H9 (cell line): ENCODE measurements at regions not wholly inside any gene's neighbourhood (a gene's known extent, or its start where the extent isn't known, plus 50 kb on each side); places are given as distances from the start of the nearest gene placed in this dataset.

Source experiments
- DNase-seq: peaks from one replicate; pipeline ENCODE4 v3.0.0-alpha.2; 2017
- H2AFZ ChIP-seq: one replicate; pipeline ENCODE4 v1.6.1; 2013; ENCODE audit warnings: mild to moderate bottlenecking, low read length, control low read depth, moderate library complexity
- H2AK5ac ChIP-seq: 2 replicates; pipeline ENCODE4 v1.6.1; 2013; ENCODE audit warnings: low read length, control low read depth, mixed read lengths; ENCODE audit not compliant: insufficient read length
- H2BK120ac ChIP-seq: one replicate; pipeline ENCODE4 v1.6.1; 2013; ENCODE audit warnings: low read depth, mild to moderate bottlenecking, low read length, control low read depth, inconsistent platforms; ENCODE audit not compliant: poor library complexity, severe bottlenecking
- H2BK12ac ChIP-seq: 2 replicates; pipeline ENCODE4 v1.6.1; 2013; ENCODE audit warnings: low read length, control low read depth, mixed read lengths, low read depth; ENCODE audit not compliant: insufficient read length
- H2BK15ac ChIP-seq: 2 replicates; pipeline ENCODE4 v1.6.1; 2013; ENCODE audit warnings: low read depth, low read length, control low read depth
- H2BK20ac ChIP-seq: one replicate; pipeline ENCODE4 v1.6.1; 2013; ENCODE audit warnings: low read depth, mild to moderate bottlenecking, low read length, control low read depth, inconsistent platforms; ENCODE audit not compliant: poor library complexity, severe bottlenecking
- H2BK5ac ChIP-seq: 2 replicates; pipeline ENCODE4 v1.6.1; 2013; ENCODE audit warnings: low read length, control low read depth, mixed read lengths; ENCODE audit not compliant: insufficient read length
- H3K14ac ChIP-seq: 2 replicates; pipeline ENCODE4 v1.6.1; 2013; ENCODE audit warnings: low read length, control low read depth; ENCODE audit not compliant: insufficient read depth
- H3K18ac ChIP-seq: 2 replicates; pipeline ENCODE4 v1.6.1; 2013; ENCODE audit warnings: low read depth, mild to moderate bottlenecking, mixed read lengths, low read length, control low read depth; ENCODE audit not compliant: insufficient read length
- H3K23ac ChIP-seq: 2 replicates; pipeline ENCODE4 v1.6.1; 2013; ENCODE audit warnings: low read length, control low read depth, mixed read lengths, low read depth; ENCODE audit not compliant: insufficient read length
- H3K23me2 ChIP-seq: 2 replicates; pipeline ENCODE4 v1.6.1; 2013; ENCODE audit warnings: low read depth, mild to moderate bottlenecking, mixed read lengths, low read length, control low read depth; ENCODE audit not compliant: insufficient read length, poor library complexity, severe bottlenecking
- H3K27ac ChIP-seq: 2 replicates; pipeline ENCODE4 v1.5.1; 2013; ENCODE audit warnings: low read length, control low read depth, mixed read lengths, low read depth; ENCODE audit not compliant: insufficient read length
- H3K27me3 ChIP-seq: 2 replicates; pipeline ENCODE4 v1.6.1; 2013; ENCODE audit warnings: low read length, control low read depth, inconsistent platforms; ENCODE audit not compliant: insufficient read depth
- H3K4ac ChIP-seq: 2 replicates; pipeline ENCODE4 v1.6.1; 2013; ENCODE audit warnings: low read depth, mild to moderate bottlenecking, control low read depth, inconsistent platforms, low read length, moderate library complexity
- H3K4me1 ChIP-seq: 2 replicates; pipeline ENCODE4 v1.6.1; 2013; ENCODE audit warnings: low read length, control low read depth, inconsistent platforms; ENCODE audit not compliant: insufficient read depth
- H3K4me2 ChIP-seq: 2 replicates; pipeline ENCODE4 v1.6.1; 2013; ENCODE audit warnings: low read length, control low read depth, mixed read lengths; ENCODE audit not compliant: insufficient read length, insufficient read depth
- H3K56ac ChIP-seq: 2 replicates; pipeline ENCODE4 v1.6.1; 2013; ENCODE audit warnings: low read depth, mild to moderate bottlenecking, mixed read lengths, low read length, control low read depth; ENCODE audit not compliant: insufficient read length
- H3K79me1 ChIP-seq: 2 replicates; pipeline ENCODE4 v1.6.1; 2013; ENCODE audit warnings: low read depth, mild to moderate bottlenecking, moderate library complexity, low read length, control low read depth, inconsistent platforms; ENCODE audit not compliant: insufficient read depth, poor library complexity, severe bottlenecking
- H3K79me2 ChIP-seq: 2 replicates; pipeline ENCODE4 v1.6.1; 2013; ENCODE audit warnings: low read length, control low read depth, inconsistent platforms; ENCODE audit not compliant: insufficient read depth
- H3K9ac ChIP-seq: 2 replicates; pipeline ENCODE4 v1.6.1; 2013; ENCODE audit warnings: low read length, control low read depth, mixed read lengths; ENCODE audit not compliant: insufficient read length; ENCODE audit errors: extremely low read depth
- H3K9me3 ChIP-seq: one replicate; pipeline ENCODE4 v1.6.1; 2013; ENCODE audit warnings: low read depth, low read length, inconsistent platforms; ENCODE audit not compliant: control insufficient read depth
- H3T11ph ChIP-seq: one replicate; pipeline ENCODE4 v1.6.1; 2013; ENCODE audit warnings: mild to moderate bottlenecking, low read length, control low read depth, inconsistent platforms
- H4K20me1 ChIP-seq: one replicate; pipeline ENCODE4 v1.6.1; 2013; ENCODE audit not compliant: control insufficient read depth, insufficient read length, insufficient read depth
- H4K5ac ChIP-seq: 2 replicates; pipeline ENCODE4 v1.6.1; 2013; ENCODE audit warnings: low read depth, mild to moderate bottlenecking, mixed read lengths, low read length, control low read depth; ENCODE audit not compliant: insufficient read length
- H4K8ac ChIP-seq: replicated peaks from 2 replicates; pipeline ENCODE4 v1.6.1; 2013; ENCODE audit warnings: low read length, control low read depth, mixed read lengths, low read depth; ENCODE audit not compliant: insufficient read length
- H4K91ac ChIP-seq: 2 replicates; pipeline ENCODE4 v1.6.1; 2013; ENCODE audit warnings: low read depth, mild to moderate bottlenecking, moderate library complexity, mixed read lengths, low read length, control low read depth; ENCODE audit not compliant: insufficient read length
- H3K27ac Mint-ChIP-seq, 3 experiments: 2 replicates in 2 of 3; 3 replicates in 1 of 3; pipeline ENCODE4 v1.8.0; 2020 to 2021; ENCODE audit warnings: mixed read lengths in 3 of 3, mild to moderate bottlenecking in 1 of 3, moderate library complexity in 1 of 3
- H3K27me3 Mint-ChIP-seq: 2 replicates; pipeline ENCODE4 v1.8.0; 2021; ENCODE audit warnings: low read depth, mild to moderate bottlenecking, moderate library complexity, mixed read lengths
- H3K36me3 Mint-ChIP-seq, 3 experiments: 2 replicates in 2 of 3; 3 replicates in 1 of 3; pipeline ENCODE4 v1.8.0; 2020 to 2021; ENCODE audit warnings: low read depth in 3 of 3, mixed read lengths in 3 of 3; ENCODE audit not compliant: insufficient read depth in 1 of 3
- H3K4me1 Mint-ChIP-seq, 2 experiments: 2 replicates each; pipeline ENCODE4 v1.8.0; 2020; ENCODE audit warnings: mixed read lengths in 2 of 2
- H3K4me3 Mint-ChIP-seq, 2 experiments: 2 replicates in 1 of 2; 3 replicates in 1 of 2; pipeline ENCODE4 v1.8.0; 2020 to 2021; ENCODE audit warnings: mild to moderate bottlenecking in 2 of 2, mixed read lengths in 2 of 2, moderate library complexity in 1 of 2
- H3K9me3 Mint-ChIP-seq, 2 experiments: 2 replicates in 1 of 2; 3 replicates in 1 of 2; pipeline ENCODE4 v1.8.0; 2020; ENCODE audit warnings: mild to moderate bottlenecking in 2 of 2, mixed read lengths in 2 of 2, moderate library complexity in 1 of 2
- WGBS: extraction: QIAGEN DNeasy Blood & Tissue Kit; methylation state at CpG from one replicate; pipeline ENCODE4 v1.1.7; 2013; ENCODE audit warnings: missing lambda C conversion rate, low lambda C conversion rate, mixed read lengths; ENCODE audit not compliant: insufficient read length; ENCODE audit errors: extremely low coverage; 5-methylcytosine and 5-hydroxymethylcytosine counted together
- TF ChIP-seq, protein P1 (sequence below): fragments of 200-600 bp; sonication (generic); conservative IDR thresholded peaks from 3 replicates; pipeline ENCODE4 v1.8.0; 2021; ENCODE audit warnings: antibody characterized with exemption, mild to moderate bottlenecking

DNA sequence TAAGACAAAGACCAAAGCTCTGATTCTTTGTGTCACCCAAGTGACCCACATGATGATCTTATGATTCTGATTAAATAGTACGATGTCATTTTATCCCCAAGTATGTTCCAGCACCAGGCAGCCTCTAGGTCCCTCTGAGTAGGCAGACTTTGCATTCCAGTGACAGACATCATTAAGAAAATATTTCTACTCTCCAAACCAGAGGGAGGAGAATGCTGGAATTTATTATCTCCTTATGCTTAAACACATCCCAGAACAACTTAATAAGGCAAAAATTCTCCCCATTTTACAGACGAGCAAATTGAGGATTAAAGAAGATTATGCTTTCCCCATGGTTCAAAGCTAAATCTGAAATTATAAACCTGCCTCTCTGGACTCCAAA is 192.8 kb upstream of the CDH11 start:
- peaks cover 15 to 21% of the 10 kb centered on the region in 2 experiments for H3K4me1 Mint-ChIP-seq
- Histone ChIP-seq H3K9ac (no peak overlapping the region), H3K4me2 (no peak overlapping the region), H3T11ph (no peak overlapping the region), H3K27ac (no peak overlapping the region), H2BK15ac (no peak overlapping the region), H2BK5ac (no peak overlapping the region), H3K9me3 (no peaks in the 10 kb centered on the region), H4K5ac (no peak overlapping the region), H2AFZ (no peak overlapping the region), H3K4ac (no peak overlapping the region), H3K4me1 (peaks cover 6% of the 10 kb centered on the region; the same call in 1 of the 2 replicates), H2BK20ac (no peak overlapping the region), H3K23me2 (peaks cover 3% of the 10 kb centered on the region), H3K23ac (no peak overlapping the region), H2BK120ac (no peak overlapping the region), H2AK5ac (no peak overlapping the region), H3K27me3 (no peaks in the 10 kb centered on the region), H2BK12ac (no peak overlapping the region), H4K8ac (no peak overlapping the region), H3K18ac (no peak overlapping the region), H3K79me2 (no peaks in the 10 kb centered on the region), H3K79me1 (no peaks in the 10 kb centered on the region), H4K91ac (no peak overlapping the region), H3K56ac (no peak overlapping the region), H3K14ac (no peak overlapping the region), H4K20me1 (no peaks in the 10 kb centered on the region)
- H3K4me3 Mint-ChIP-seq: no peak overlapping the region
- TF ChIP-seq, protein P1, sequence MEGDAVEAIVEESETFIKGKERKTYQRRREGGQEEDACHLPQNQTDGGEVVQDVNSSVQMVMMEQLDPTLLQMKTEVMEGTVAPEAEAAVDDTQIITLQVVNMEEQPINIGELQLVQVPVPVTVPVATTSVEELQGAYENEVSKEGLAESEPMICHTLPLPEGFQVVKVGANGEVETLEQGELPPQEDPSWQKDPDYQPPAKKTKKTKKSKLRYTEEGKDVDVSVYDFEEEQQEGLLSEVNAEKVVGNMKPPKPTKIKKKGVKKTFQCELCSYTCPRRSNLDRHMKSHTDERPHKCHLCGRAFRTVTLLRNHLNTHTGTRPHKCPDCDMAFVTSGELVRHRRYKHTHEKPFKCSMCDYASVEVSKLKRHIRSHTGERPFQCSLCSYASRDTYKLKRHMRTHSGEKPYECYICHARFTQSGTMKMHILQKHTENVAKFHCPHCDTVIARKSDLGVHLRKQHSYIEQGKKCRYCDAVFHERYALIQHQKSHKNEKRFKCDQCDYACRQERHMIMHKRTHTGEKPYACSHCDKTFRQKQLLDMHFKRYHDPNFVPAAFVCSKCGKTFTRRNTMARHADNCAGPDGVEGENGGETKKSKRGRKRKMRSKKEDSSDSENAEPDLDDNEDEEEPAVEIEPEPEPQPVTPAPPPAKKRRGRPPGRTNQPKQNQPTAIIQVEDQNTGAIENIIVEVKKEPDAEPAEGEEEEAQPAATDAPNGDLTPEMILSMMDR: no peak
- H3K36me3 Mint-ChIP-seq: no peaks in the 10 kb centered on the region
- no peak for DNase-seq
- peaks cover 24% of the 10 kb centered on the region for H3K27me3 Mint-ChIP-seq
- no peak overlapping the region for H3K27ac Mint-ChIP-seq
- no CpG with 5 or more reads among the region's 2 CpGs for WGBS
- no peaks in the 10 kb centered on the region for H3K9me3 Mint-ChIP-seq
